HG03432 (cell line): ENCODE measurements at regions not wholly inside any gene's neighbourhood (a gene's known extent, or its start where the extent isn't known, plus 50 kb on each side); places are given as distances from the start of the nearest gene placed in this dataset.
"Not testable (repeated sequence)": the region's sequence is repeated elsewhere in the genome, so short reads cannot be mapped to it uniquely, and the experiment has no call there.

ENCODE experiments used
- ATAC-seq: cut with Tn5 transposase; IDR thresholded peaks from one replicate; pipeline ENCODE4 v1.9.1; 2021; ENCODE audit warnings: mild to moderate bottlenecking, moderate library complexity; ENCODE audit not compliant: unreplicated experiment

DNA sequence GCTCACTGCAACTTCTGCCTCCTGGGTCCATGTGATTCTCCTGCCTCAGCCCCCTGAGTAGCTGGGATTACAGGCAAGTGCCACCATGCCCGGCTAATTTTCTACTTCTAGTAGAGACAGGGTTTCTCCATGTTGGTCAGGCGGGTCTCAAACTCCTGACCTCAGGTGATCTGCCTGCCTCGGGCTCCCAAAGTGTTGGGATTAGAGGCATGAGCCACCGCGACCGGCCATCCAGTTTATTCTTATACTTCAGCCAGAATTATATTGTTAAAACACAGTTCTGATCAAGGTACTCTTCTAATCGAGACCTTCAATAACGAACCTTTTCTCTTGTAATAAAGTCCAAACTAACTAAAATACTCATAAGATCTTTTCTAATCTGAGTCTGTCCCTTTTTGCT is 119.6 kb upstream of the FAR2 start:
- not testable (repeated sequence) for ATAC-seq

DNA sequence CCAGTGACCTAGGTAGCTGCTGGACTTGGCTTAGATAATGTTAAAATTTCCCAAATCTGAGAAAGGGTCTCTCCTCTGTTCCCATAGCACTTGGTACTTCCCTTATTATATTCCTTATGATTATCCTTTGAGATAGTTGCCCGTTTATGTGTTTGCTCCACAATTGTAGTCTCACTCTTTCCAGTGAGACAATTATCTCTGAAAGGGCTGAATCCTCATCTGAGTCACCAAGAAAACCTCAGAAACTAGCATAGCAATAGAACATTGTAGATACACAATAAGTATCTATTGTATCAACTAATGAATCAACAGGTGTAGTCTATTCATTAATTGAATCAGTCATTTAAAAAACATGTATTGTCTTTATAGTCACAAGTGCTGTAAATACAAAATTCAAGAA is 119.1 kb upstream of the FAR2 start:
- ATAC-seq = no peak

DNA sequence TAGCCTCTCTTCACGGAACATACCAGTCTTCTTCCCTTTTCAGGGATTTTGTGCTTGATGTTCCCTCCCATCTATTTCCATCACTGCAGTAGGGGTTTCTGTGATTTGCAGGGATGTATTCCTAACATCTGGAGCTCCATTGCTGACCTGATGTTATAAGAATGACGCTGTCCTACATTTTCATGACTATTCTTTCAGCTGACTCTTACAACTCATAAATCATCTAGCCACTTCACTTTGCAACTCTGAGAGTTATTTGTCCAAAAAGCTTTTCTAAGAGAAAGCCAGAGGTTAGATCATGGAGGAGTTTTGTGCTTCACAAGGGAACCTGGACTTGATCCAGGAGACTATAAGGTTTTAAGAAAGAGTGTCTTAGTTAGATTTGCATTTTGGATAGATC is 116.6 kb upstream of the FAR2 start:
- ATAC-seq = no peak

DNA sequence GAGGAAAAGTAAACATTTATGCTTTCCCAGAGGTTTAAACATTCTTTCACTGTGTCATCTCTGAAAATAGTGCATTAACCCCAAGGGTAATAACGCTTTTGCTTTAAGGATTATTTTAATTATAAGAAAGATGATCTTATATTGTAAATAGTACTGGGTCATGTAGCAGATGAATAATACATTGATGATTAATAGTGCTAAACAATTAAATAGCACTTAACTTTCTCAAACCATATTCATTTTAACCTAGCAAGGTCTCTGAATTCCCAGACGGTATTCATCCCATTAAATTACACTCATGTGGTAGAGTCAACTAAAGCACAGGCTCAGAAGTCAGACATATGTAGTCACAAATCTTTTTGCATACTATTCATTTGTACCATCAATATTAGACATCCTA is 115.6 kb upstream of the FAR2 start:
- no peak for ATAC-seq

DNA sequence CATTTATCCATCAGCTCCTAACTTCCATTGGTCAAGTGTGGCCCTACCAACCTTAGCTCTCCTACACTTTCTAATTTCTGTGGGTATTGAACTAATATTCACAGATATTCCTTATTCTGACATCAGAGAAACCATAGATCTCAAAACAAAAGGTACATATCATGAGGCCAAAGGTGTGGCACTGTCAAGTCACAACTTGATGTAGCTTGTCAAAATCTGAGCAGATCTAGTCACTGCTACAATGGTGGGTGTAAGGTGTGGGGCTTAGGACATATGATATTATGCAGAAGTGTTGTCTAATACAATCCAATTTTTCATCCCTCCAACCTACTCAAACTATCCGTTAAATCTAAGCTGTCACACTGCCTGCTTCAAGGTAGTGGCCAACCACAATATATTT is 114.0 kb upstream of the FAR2 start:
- no peak for ATAC-seq

DNA sequence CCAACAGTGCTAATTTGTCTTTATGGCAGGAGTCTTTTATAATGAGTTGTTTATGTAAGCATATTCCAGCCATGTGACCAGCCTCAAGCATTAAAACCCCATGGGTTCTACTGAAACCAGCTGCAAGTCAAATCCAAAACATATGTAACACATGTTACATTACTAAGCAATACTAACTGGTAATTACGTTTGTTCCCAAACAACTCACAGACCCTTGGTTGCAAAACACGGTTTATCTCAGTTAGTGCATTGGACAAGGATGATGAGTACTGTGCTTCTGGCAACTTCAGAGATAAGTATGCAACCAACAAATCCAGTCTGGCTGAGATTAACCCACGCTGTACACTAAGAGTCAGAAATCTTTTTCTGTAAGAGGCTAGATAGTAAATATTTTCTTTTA is 110.1 kb upstream of the FAR2 start:
- no peak for ATAC-seq

DNA sequence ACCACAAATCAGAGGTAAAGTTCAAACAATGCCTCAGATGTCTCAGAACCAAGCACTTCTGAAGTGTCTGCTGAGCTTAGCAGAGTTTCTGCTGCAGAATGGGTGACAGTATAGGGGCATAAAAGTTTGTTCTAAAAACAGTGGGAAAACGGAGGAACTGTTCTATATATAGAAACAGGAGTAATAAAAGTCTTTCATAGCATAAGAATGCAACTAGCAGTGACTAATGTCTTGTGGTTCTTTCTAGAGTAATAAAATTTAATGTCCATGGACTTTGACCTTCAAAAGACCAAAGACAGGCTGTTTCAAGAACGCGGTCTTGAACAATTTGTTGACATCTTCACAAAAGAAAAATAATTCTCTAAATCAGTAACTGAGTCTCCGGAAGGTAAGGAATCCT is 107.5 kb upstream of the FAR2 start:
- ATAC-seq = peak; percentile 54

DNA sequence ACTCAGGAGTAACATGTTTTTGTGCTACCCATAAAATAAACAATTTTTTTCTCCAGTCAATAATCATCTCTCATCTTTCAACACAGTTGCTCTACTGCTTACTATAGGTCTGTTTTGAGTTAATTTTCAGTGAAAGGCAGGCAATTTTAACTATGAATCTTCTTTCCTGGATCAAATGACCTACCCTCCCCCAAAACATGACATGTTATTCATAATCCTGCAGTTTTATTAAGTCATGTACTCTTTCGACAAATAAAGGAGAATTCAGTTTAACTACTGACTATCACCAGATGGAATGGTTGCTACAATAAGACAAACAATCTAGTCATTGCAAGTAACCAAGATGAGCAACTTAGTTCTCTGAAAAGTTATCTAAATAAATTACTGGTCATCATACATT is 106.0 kb upstream of the FAR2 start:
- ATAC-seq = no peak

DNA sequence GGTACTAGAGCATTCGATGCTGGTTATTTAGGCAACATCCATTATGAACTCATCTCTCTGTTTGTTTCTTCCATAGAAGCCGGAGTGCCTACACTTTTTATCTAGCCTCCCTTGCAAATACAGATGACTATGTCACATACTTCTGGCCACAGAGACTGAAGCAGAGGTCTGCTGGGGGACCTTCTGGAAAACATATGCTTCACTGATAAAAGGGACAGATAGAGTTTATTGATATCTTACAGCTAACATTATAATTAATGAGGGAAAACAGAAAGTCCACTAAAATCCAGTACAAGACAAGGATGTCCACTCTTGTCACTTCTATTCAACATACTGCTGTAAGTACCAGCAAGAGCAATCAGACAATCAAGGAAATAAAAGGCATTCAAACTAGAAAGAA is 104.3 kb upstream of the FAR2 start:
- no peak for ATAC-seq

DNA sequence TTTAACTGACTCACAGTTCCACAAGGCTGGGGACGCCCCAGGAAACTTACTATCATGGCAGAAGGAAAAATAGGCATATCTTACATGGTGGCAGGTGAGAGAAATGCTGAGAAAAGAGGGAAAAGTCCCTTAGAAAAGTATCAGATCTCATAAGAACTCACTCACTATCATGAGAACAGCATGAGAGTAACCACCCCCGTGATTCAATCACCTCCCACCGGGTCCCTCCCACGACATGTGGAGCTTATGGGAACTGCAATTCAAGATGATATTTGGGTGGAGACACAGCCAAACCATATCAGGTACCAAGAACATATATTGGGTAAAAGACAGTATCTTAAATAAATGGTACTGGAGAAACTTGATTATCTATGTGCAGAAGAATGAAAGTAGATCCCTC is 100.3 kb upstream of the FAR2 start:
- no peak for ATAC-seq

DNA sequence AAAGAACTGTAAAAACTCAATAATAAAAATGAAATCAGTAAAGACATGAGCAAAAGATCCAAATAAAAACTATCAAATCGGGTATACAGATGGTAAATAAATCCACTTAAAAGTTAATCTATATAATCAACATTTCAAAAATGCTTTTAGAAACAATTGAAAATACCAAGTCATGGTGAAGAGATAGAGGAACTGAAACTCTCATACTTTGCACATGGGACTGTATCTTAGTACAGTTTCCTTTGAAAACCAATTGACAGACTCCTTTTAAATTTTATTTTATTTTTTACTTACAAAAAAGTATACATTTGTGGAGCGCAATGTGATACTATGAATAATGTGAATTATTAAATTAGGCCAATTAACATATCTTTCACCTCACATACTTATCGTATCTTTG is 98.6 kb upstream of the FAR2 start:
- ATAC-seq = peak; percentile 78

DNA sequence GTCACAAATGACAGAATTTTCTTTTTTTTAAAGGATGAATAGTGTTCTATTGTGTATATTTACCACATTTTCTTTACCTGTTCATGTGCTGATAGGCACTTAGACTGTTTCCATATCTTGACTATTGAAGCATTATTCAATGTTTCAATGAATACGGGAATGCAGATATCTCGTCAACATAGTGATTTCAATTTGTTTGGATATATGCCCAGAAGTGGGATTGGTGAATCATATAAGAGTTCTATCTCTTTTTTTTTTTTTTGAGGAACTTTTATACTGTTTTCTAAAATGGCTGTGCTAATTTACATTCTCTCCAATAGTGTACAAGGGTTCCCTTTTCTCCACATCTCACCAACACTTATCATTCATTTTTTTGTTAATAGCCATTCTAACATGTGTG is 97.9 kb upstream of the FAR2 start:
- no peak for ATAC-seq

DNA sequence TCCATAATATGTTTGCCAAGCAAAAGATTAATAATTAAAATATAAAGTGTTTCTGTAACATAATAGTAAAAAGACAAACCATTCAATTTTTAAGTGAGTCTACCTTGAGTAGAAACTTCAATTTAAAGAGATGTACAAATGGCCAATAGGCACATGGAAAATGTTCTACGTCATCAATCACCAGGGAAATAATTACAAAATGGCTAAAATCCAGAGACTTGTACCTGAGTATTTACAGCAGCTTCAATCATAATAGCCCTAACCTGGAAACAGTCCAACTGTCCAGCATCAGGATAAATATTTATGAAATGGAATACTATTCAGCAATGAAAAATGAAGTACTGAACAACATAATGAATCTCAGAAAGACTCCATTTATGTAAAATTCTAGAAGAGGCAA is 95.5 kb upstream of the FAR2 start:
- peak; percentile 64 for ATAC-seq

DNA sequence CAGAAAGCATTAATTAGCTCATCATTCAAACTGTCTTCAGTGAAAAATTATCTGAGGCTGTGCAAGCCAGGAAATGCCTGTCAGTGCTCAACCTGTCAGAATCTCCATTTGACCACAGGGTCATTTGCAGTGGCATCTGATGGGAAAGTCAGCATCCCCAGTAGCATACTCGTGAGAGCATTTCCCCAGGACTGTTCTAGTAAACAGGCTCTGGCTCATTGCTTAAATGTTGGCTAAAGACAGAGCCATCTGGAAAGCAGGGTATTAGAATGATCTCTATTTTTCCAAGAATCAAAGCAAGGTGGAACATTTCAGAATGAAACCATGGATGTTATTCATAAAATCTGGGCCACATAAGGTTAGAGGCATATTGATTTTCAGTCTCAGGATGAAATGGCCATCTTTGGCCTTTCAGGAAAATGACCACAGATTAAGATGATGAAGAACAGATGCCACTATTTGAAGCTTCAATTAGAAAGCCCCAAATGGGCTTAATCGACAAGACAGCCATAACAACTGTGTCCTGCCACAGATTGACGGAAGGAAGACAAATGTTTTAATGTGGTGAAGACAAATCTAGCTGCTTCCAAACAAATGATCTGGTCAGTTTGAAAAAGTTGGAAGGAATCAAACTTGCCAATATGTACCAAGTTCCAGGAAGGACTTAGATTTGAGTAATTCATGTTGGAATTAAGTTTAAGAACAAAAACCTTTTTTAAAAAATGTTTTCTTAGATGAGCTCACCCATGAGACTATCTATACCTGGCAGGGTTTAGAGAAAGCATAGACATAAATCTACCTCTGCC is 94.0 kb upstream of the FAR2 start:
- peak; percentile 42 for ATAC-seq

DNA sequence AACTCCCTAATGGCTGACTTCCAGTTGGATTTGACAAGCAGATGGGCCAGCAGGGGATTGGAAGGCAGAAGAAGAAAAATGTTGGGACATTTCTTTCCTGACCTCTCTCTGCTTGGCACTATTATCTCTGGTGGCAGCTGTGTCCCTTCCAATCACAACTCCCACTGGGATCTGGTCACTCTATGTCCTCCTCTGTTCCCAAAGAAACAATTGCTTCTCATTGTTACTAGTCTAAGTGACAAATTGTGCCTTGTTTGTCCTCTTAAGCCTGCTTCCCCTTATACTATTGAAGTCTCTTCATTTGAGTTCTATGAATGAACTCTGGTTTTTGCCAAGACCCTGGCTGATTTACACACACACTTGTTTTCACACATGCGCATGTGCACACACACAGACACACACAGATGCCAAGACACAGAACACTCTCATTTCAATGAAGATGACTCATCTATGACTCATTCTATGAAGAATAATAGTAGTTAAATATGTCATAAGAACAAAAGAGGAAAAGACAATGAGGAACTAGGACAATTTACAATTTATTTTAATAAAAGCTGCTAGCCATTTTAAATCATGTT is 83.0 kb upstream of the FAR2 start:
- ATAC-seq = no peak

DNA sequence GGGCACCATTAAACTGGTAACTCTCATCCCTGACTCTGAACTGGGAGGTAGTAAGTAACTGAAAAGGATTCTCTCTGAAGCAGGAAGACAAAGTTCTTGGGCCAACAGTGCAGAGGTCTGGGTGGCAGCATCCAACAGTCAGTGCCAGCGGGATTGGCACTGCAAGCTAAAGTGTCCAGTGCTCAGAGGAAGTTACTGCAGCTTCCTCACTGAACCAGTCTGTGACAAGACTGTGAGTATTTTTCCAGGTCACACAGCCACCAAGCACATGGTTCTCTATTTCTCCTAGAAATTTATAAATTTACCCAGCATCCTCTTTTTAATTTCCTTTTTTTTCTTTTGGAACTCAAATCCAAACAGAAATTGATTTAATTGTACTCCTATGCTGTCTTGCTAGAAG is 81.6 kb upstream of the FAR2 start:
- no peak for ATAC-seq

DNA sequence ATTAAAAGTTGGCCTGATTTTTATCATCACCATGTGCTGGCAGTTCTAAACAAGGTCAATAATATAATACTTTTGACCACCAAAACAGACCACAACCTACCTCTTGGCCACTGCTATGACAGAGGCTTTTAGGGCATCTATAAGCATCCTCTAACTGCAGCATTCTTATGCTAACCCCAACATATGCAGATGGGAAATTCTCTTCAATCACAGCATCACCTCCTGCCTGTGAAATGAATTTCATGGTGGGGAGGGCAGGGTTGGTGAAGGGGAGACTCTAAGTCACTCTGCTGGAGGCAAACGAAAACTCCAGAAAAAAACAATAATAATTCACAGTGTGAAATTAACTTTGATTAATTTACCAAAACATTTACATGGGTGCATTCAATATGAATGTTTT is 78.8 kb upstream of the FAR2 start:
- ATAC-seq = no peak

DNA sequence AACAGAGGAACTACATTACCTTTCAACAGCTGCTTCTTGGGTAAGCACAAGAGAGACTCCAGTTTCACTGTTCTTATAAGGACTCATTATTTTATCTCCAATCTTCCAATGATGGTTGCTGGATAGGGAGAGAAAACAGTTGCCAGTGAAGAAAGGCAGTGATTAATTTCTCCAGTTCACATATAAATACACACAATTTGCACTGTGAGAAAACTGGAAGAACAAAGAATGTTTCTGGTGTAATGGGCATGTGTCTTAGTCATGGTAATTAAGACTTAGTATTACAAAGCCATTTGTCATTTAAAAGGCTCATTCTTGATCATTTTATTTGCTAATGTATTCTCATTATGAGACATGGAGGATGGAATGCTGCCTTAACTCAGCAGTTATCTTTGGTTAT is 78.0 kb upstream of the FAR2 start:
- no peak for ATAC-seq

DNA sequence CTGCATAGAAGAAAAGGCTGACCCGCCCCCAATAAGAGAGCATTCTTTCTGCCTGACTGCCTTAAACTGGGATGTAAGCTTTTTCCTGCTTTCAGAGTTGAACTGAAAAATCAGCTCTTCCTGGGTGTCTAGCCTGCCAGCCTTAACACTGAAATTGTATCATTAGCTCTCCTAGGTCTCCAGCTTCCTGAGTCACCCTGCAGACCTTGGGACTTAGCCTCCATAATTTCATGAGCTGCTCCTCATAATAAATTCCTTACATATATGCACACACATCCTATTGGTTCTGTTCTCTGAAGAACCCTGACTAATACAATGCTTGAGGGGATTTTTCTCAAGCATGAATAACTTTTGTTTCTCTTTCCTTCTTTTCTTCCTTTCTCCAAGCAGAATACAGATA is 76.4 kb upstream of the FAR2 start:
- ATAC-seq = no peak

DNA sequence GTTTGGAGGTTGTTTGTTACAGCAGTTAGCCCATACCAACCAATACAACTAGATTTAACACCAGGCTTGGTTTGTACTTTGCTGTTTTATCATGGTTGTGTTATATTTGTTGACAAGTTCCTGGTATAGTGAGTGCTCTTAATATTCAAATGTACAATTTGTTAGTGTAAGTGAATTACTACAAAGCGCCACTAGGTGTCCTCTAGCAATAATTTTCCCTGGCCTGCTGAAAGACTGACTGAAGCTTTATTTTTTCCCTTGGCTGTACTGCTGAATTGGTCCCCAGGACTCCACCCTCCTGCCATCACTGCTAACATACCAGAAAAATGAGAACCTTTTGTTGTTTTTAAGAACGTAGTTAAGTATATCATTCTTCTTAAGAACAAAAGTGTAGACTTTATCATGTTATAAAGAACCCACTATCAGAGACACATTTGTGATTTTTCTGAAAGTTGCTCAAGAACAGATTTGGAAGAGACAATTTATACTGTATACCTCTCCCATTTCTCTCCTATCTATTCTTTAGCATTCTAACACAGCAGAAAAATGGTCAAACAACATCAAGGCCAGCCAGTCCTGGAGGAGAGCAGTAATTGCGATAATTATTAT is 75.3 kb upstream of the FAR2 start:
- peak; percentile 86 for ATAC-seq

DNA sequence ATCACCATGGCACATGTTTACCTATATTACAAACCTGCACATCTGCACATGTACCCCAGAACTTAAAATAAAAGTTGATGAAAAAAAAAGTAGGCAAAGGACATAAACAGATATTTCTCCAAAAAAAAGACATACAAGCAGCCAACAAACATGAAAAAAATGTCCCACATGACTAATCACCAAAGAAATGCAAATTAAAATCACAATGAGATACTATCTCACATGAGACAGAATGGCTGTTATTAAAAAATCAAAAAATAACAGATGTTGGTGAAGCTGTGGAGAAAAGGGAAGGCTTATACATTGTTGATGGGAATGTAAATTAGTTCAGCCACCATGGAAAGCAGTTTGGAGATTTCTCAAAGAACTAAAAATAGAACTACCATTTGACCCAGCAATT is 68.0 kb upstream of the FAR2 start:
- ATAC-seq = no peak

DNA sequence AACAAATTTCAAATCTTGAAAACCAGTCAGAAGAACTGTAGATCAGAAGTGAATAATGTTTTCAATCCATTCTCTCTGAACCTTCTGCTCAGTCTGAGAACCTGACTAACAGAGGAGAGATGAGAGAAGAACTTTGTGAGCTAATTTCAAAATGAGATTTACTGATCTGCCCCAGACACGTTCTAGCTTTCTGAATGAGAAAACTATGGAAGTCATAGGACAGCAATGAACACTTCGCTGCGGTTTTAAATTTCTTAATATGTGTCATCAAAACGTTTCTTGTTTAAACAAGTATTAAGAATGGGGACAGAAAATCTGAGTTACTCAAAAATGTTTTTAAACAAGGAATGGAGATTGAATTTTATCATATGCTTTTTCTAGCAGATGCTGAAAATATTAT is 66.6 kb upstream of the FAR2 start:
- peak; percentile 64 for ATAC-seq
